GM21367 (cell line): ENCODE measurements at regions not wholly inside any gene's neighbourhood (a gene's known extent, or its start where the extent isn't known, plus 50 kb on each side); places are given as distances from the start of the nearest gene placed in this dataset.

Experiments
- ATAC-seq: cut with Tn5 transposase; IDR thresholded peaks from one replicate; pipeline ENCODE4 v1.9.1; 2021; ENCODE audit not compliant: unreplicated experiment

DNA sequence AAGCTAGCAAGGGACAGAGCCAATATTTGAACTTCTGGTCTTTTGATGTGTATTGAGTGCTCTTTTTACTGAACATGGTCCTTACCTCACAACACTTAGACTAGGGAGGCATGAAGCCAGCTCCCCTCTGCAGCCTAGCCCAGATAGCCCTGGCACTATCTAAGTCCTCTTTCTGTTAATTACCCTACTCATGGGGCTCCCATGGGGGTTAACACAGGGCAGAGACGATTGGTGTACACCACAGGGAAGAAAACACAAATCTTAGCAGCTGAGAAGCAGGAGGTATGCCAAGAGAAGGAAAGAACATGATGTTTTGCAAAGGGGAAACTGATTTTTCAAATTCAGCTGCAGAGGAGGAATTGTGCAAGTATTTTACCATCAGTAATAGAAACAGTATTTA lies 383.8 kb downstream of the TMEM232 start:
- ATAC-seq: no peak

- ATAC-seq: no peak
Measured at GRCh38 chr5:110343616-110344015, 382.9 kb downstream of the TMEM232 start.

GRCh38 chr5:110345623-110346022 lies 380.8 kb downstream of the TMEM232 start:
- ATAC-seq: no peak

DNA sequence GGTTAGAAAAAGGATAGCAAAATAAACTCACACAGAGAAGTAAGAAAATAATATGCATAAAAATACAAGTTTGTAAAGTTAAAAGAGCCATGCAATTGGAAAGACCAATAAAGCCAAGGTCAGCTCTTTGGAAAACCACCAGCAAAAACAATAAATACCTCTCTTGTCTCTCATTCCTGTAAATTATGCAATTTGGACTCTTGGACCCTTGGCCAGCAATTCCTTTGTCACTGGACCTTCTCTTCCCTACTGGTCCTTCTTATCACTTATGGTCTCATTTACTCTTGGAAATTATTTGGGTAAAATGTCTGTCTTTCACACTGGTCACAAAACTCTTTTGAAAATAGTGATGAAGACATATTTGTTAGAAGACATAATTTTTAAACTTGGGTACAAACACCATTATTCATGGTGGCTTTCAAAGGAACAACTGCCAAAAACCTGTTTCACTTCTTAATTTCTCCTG lies 379.5 kb downstream of the TMEM232 start:
- no peak for ATAC-seq

GRCh38 chr5:110347781-110348180 lies 378.7 kb downstream of the TMEM232 start:
- ATAC-seq: no peak

- ATAC-seq: no peak
Measured at GRCh38 chr5:110351430-110351829, 375.0 kb downstream of the TMEM232 start.

DNA sequence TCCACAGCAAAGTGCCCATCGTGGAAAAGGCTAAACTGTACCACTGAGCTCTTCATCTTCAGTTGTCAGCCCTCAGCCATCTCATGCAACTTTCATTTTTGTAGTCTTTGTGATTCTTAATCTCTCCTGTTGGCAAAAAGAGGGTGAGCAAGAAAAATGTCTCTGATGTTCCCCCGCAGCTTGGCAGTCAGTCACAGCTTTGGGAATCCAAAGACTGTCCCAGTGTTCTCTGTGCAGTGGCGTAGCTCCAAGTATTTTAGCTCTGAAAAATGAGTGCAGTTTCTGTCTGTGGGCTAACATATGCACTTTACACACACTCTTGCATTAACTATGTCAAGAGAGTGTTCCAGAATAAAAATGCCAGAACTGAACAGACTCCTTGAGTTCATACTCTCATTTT lies 372.2 kb downstream of the TMEM232 start:
- no peak for ATAC-seq

- ATAC-seq: no peak
Measured at GRCh38 chr5:110354915-110355644, 371.4 kb downstream of the TMEM232 start.

DNA sequence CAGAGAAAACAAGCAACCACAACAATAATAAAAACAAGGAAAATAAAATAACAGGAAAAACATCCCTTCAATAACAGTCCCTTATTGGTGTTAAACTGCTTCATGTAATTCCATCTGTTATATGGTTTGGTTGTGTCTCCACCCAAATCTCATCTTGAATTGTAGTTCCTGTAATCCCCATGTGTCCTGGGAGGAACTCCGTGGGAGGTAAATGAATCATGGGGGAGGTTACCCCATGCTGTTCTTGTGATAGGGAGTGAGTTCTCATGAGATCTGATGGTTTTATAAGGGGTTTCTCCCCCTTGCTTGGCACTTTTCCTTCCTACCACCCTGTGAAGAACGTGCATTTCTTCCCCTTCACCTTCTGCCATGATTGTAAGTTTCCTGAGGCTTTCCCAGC lies 369.8 kb downstream of the TMEM232 start:
- ATAC-seq: no peak

- ATAC-seq: no peak
Measured at GRCh38 chr5:110359221-110359620, 367.2 kb downstream of the TMEM232 start.

DNA sequence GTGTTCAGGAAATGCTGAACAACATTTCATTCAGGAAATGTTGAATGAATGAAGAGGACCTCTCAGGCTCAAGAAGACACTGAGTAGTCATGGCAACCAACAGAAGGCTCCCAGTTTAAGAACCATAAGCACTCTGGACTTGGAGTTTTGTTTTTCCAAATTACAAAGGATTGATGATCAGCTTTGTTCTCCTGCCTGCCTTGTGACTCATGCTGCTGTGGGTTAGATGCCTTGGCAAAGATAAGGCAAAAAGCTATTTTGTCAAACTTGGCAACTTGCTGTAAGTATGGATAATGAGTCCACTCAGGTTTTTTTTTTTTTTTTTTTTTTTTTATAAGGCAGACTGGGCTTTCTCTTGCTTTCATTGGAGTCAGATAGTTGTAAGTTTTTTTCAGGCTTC lies 365.0 kb downstream of the TMEM232 start:
- no peak for ATAC-seq

DNA sequence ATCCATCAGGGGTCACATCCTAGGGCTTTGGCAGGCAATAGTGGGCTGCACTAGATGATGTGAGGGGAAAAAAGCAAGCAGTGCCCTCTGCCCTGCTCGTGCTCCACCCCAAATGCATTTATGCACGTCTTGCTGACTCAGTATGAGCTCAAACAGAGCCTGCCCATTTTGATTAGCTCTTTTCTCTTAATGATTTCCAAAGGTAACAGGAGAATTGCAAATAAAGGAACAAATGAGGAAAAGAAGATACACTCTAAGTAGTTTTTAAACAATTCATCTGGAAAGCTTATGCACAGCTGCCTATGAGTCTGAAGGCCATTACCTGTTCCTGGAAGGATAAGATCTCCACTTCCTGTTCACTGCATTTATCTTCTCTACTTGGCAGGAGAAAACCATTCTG lies 364.2 kb downstream of the TMEM232 start:
- no peak for ATAC-seq

- ATAC-seq: no peak
Measured at GRCh38 chr5:110366716-110367115, 359.8 kb downstream of the TMEM232 start.
